B cell (primary cell): ENCODE measurements at regions not wholly inside any gene's neighbourhood (a gene's known extent, or its start where the extent isn't known, plus 50 kb on each side); places are given as distances from the start of the nearest gene placed in this dataset.

Source experiments
- ATAC-seq: fragments of 200-7000 bp; cut with Tn5 transposase; one replicate; pipeline ENCODE4 v1.10.0; 2021; ENCODE audit warnings: low read depth, mild to moderate bottlenecking, moderate number of reproducible peaks, moderate library complexity
- CTCF ChIA-PET: fragments of 350-600 bp; sonication (Branson Sonifier 250); formaldehyde crosslinking; loops from one replicate; lab custom pipeline; 2021; ENCODE audit warnings: antibody characterized with exemption, inconsistent platforms; lab: Charles Lee
- POLR2A ChIA-PET: fragments of 350-600 bp; sonication (Branson Sonifier 250); formaldehyde crosslinking; loops from one replicate; lab custom pipeline; 2021; ENCODE audit warnings: antibody characterized with exemption; lab: Charles Lee
- DNase-seq: peaks from one replicate; pipeline ENCODE4 v3.0.0; 2013
- H2AFZ ChIP-seq: 2 replicates; pipeline ENCODE4 v1.6.1; 2012; ENCODE audit warnings: mild to moderate bottlenecking, low read depth, low read length; ENCODE audit not compliant: insufficient read depth, poor library complexity, severe bottlenecking
- H3K27ac ChIP-seq, 2 donors: 1 replicate in 1 of 2; 2 replicates in 1 of 2; pipeline ENCODE4 v1.5.1; 2012 to 2013; ENCODE audit warnings: low read length in 2 of 2, mild to moderate bottlenecking in 2 of 2, moderate library complexity in 1 of 2
- H3K27me3 ChIP-seq, 4 experiments: fragments of 200-600 bp in 1 of 4; sonication (generic) in 1 of 4; replicated peaks in 1 of 4; 1 replicate in 2 of 4; 2 replicates in 2 of 4; pipeline versions ENCODE4 v1.6.1 to v1.7.0; 2013 to 2016; ENCODE audit warnings: low read length in 3 of 4, mild to moderate bottlenecking in 2 of 4, mixed read lengths in 1 of 4, moderate library complexity in 1 of 4; ENCODE audit not compliant: insufficient read depth in 4 of 4, control insufficient read depth in 3 of 4; ENCODE audit errors: control extremely low read depth in 1 of 4
- H3K36me3 ChIP-seq, 2 experiments: replicated peaks in 1 of 2; 1 replicate in 1 of 2; 2 replicates in 1 of 2; pipeline versions ENCODE4 v1.6.1 to v1.7.1; 2013; ENCODE audit warnings: low read length in 1 of 2; ENCODE audit not compliant: insufficient read depth in 2 of 2, control insufficient read depth in 1 of 2; ENCODE audit errors: control extremely low read depth in 1 of 2, extremely low read depth in 1 of 2
- H3K4me1 ChIP-seq, 2 donors: fragments of 200-600 bp in 1 of 2; sonication (generic) in 1 of 2; 1 replicate in 1 of 2; 2 replicates in 1 of 2; pipeline versions ENCODE4 v1.5.1 to v1.6.1; 2013 to 2017; ENCODE audit warnings: low read length in 2 of 2; ENCODE audit not compliant: control insufficient read depth in 2 of 2, insufficient read depth in 2 of 2
- H3K4me2 ChIP-seq: replicated peaks from 2 replicates; pipeline ENCODE3; 2012; ENCODE audit warnings: mild to moderate bottlenecking, low read depth, low read length; ENCODE audit not compliant: poor library complexity, severe bottlenecking
- H3K4me3 ChIP-seq, 5 experiments: fragments of 200-600 bp in 1 of 5; sonication (generic) in 1 of 5; 1 replicate in 3 of 5; 2 replicates in 2 of 5; pipeline versions ENCODE4 v1.5.1 to v1.7.0; 2011 to 2016; ENCODE audit warnings: low read length in 4 of 5, mild to moderate bottlenecking in 4 of 5, low read depth in 2 of 5, control low read depth in 1 of 5, moderate library complexity in 1 of 5; ENCODE audit not compliant: insufficient read depth in 1 of 5; ENCODE audit errors: control extremely low read depth in 1 of 5, extremely low read depth in 1 of 5
- H3K79me2 ChIP-seq: fragments of 200-600 bp; sonication (generic); one replicate; pipeline ENCODE4 v1.6.0; 2016; ENCODE audit warnings: low read length; ENCODE audit not compliant: control insufficient read depth, insufficient read depth
- H3K9ac ChIP-seq: fragments of 200-600 bp; sonication (generic); 2 replicates; pipeline ENCODE4 v1.6.1; 2017; ENCODE audit warnings: mild to moderate bottlenecking, low read length, moderate library complexity
- H3K9me3 ChIP-seq, 3 donors: one replicate each; pipeline versions ENCODE4 v1.6.1 to v1.7.1; 2013; ENCODE audit warnings: low read length in 2 of 3; ENCODE audit not compliant: control insufficient read depth in 2 of 3, insufficient read depth in 1 of 3; ENCODE audit errors: control extremely low read depth in 1 of 3
- H4K20me1 ChIP-seq: 2 replicates; pipeline ENCODE4 v1.6.0; 2012; ENCODE audit warnings: mild to moderate bottlenecking, low read length; ENCODE audit not compliant: insufficient read depth, control insufficient read depth, poor library complexity, severe bottlenecking
- H3K27ac Mint-ChIP-seq: one replicate; pipeline ENCODE4 v1.8.0; 2021; ENCODE audit warnings: mixed read lengths
- H3K27me3 Mint-ChIP-seq: one replicate; pipeline ENCODE4 v1.8.0; 2021; ENCODE audit warnings: mixed read lengths
- H3K4me1 Mint-ChIP-seq: one replicate; pipeline ENCODE4 v1.8.0; 2021; ENCODE audit warnings: mixed read lengths
- H3K4me3 Mint-ChIP-seq: one replicate; pipeline ENCODE4 v1.8.0; 2021; ENCODE audit warnings: mixed read lengths
- H3K9me3 Mint-ChIP-seq: one replicate; pipeline ENCODE4 v1.8.0; 2022; ENCODE audit warnings: mixed read lengths; ENCODE audit not compliant: insufficient read depth
- EZH2 ChIP-seq: IDR thresholded peaks from 2 replicates; pipeline ENCODE4 v1.6.1; 2012; ENCODE audit warnings: borderline replicate concordance, low read depth, mild to moderate bottlenecking, moderate library complexity, low read length; ENCODE audit not compliant: insufficient read depth, poor library complexity, severe bottlenecking
- WGBS: methylation state at CpG from one replicate; pipeline ENCODE4 v1.1.5; 2013; ENCODE audit warnings: missing lambda C conversion rate; ENCODE audit not compliant: insufficient coverage; 5-methylcytosine and 5-hydroxymethylcytosine counted together
- intact Hi-C: fragments of 100-400 bp; cut with micrococcal nuclease; formaldehyde crosslinking; loops from one replicate; pipeline ENCODE4 v1.10.0; 2022
- TF ChIP-seq, protein P1 (sequence below): fragments of 200-600 bp; IDR thresholded peaks from one replicate; pipeline ENCODE4 v1.8.0; 2022; ENCODE audit warnings: antibody characterized with exemption, mild to moderate bottlenecking

DNA sequence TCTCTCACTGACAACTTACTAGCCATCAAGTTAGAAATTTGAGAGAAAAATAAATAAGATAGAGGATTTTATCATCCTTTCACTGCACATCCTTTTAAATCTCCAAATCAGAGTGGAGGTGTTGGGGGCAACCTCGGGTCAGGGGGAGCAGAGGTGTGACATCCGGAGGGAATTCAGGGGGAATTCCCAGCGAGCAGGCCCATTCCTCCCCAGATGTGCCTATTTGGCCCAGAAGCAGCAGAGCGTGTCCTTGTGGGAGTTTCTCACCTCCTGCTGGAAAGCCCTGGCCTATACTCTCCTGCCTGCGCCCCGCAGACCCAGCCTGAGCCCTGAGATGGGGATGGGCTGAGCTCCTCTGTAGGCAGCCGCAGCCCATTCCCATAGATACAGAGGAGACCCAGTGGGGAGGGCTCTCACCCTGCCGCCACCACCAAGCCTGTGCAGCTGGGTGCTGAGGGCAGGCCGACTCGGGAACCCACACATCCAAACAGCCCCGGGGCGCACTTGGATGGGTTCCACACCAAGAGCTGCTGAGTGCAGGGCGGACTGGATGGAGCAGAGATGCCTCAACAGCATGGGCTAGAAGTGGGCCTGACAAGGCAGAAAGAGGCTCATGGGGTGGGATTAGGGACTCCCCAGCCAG, 124.5 kb downstream of the CXCL12 start:
- no peak overlapping the region for H2AFZ ChIP-seq
- H3K9ac ChIP-seq = no peak overlapping the region
- ATAC-seq = no peak
- H3K27ac Mint-ChIP-seq = no peak overlapping the region
- no peaks in the 10 kb centered on the region for H3K27me3 ChIP-seq
- no peak for DNase-seq
- H3K9me3 Mint-ChIP-seq = no peaks in the 10 kb centered on the region
- no peaks in the 10 kb centered on the region for H3K27me3 Mint-ChIP-seq
- H3K4me1 Mint-ChIP-seq = no peaks in the 10 kb centered on the region
- H3K4me2 ChIP-seq = no peak overlapping the region
- WGBS = 74% methylated on average over 13 of the region's 13 CpGs
- POLR2A ChIA-PET = no interaction called here
- no peak for TF ChIP-seq EZH2
- TF ChIP-seq, protein P1, sequence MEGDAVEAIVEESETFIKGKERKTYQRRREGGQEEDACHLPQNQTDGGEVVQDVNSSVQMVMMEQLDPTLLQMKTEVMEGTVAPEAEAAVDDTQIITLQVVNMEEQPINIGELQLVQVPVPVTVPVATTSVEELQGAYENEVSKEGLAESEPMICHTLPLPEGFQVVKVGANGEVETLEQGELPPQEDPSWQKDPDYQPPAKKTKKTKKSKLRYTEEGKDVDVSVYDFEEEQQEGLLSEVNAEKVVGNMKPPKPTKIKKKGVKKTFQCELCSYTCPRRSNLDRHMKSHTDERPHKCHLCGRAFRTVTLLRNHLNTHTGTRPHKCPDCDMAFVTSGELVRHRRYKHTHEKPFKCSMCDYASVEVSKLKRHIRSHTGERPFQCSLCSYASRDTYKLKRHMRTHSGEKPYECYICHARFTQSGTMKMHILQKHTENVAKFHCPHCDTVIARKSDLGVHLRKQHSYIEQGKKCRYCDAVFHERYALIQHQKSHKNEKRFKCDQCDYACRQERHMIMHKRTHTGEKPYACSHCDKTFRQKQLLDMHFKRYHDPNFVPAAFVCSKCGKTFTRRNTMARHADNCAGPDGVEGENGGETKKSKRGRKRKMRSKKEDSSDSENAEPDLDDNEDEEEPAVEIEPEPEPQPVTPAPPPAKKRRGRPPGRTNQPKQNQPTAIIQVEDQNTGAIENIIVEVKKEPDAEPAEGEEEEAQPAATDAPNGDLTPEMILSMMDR = no peak
- no peak overlapping the region for H3K27ac ChIP-seq
- no peaks in the 10 kb centered on the region for H4K20me1 ChIP-seq
- no peaks in the 10 kb centered on the region for H3K79me2 ChIP-seq
- peaks cover 0 to 14% (median 0%) of the 10 kb centered on the region in 3 donors for H3K9me3 ChIP-seq
- H3K4me3 ChIP-seq = no peak overlapping the region
- H3K36me3 ChIP-seq = no peaks in the 10 kb centered on the region
- intact Hi-C loops = no loop called here
- CTCF ChIA-PET = no interaction called here
- H3K4me3 Mint-ChIP-seq = no peak overlapping the region
- no peaks in the 10 kb centered on the region for H3K4me1 ChIP-seq

DNA sequence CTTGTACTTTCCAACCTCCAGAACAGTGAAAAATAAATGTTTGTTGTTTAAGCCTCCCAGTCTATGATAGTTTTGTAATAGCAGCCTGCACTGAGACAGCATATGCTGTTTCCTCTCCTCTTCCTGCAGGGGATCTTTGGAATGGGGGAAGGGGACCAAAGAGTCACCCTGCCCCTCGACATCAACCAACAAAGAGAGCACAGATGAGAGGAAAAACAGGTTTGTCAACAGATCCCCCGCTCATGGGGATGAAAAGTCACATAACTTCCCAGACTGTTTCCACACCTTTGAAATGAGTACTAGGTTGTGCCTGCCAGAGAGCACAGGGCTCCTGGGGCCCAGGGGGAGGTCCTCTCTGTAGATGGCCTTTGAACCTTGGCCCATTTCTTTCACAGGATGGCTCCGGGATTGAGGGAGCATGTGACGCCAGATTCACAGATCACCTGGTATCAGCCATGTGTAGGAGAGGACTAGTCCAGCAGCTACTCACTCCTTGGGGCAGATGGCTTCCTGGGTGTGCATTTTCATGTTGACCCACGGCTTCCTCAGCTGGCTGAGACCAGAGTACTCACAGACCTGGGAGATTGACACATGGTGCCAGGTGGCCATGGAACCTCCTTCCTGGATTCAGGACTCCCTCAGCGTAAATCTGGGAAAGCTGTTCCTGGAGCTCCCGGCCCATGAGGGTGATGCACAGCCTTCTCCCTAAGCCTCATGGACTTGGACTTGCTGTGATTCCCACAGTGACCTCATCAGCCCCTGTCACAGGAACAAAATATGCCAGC, 125.6 kb downstream of the CXCL12 start:
- Histone ChIP-seq H4K20me1 (no peaks in the 10 kb centered on the region), H3K9me3 (peaks cover 0 to 11% (median 0%) of the 10 kb centered on the region in 3 donors), H3K79me2 (no peaks in the 10 kb centered on the region), H3K36me3 (no peaks in the 10 kb centered on the region), H3K27ac (no peak overlapping the region), H3K4me2 (no peak overlapping the region), H3K27me3 (no peaks in the 10 kb centered on the region), H3K9ac (no peak overlapping the region), H3K4me3 (no peak overlapping the region), H2AFZ (no peak overlapping the region), H3K4me1 (no peaks in the 10 kb centered on the region)
- TF ChIP-seq, protein P1 = no peak
- no peak for TF ChIP-seq EZH2
- Mint-ChIP-seq H3K4me1 (no peaks in the 10 kb centered on the region), H3K9me3 (no peaks in the 10 kb centered on the region), H3K27me3 (no peaks in the 10 kb centered on the region), H3K4me3 (no peak overlapping the region), H3K27ac (no peak overlapping the region)
- ATAC-seq = no peak
- ChIA-PET POLR2A (no interaction called here), CTCF (no interaction called here)
- 90% methylated on average over 5 of the region's 7 CpGs for WGBS
- intact Hi-C loops = no loop called here
- DNase-seq = no peak
